GM13976 (cell line): ENCODE measurements at regions not wholly inside any gene's neighbourhood (a gene's known extent, or its start where the extent isn't known, plus 50 kb on each side); places are given as distances from the start of the nearest gene placed in this dataset.

Experiments used
- DNase-seq: peaks from one replicate; pipeline ENCODE4 v3.0.0; 2012; ENCODE audit warnings: low spot score
- CTCF ChIP-seq: IDR thresholded peaks from 2 replicates; pipeline ENCODE4 v1.5.1; 2012; ENCODE audit warnings: borderline replicate concordance, mild to moderate bottlenecking; ENCODE audit not compliant: insufficient read depth; ENCODE audit errors: extremely low read depth, missing control alignments, control extremely low read depth
- in situ Hi-C: fragments of 300-500 bp; cut with MboI; formaldehyde crosslinking; loops from one replicate; pipeline ENCODE4 v1.12.0; 2022; ENCODE audit warnings: low sequenced_read_pairs, mixed read lengths, inconsistent platforms; ENCODE audit not compliant: unreplicated experiment

GRCh38 chr4:177667687-177668086 lies 225.4 kb upstream of the AGA start:
- in situ Hi-C loops, result no loop called here
- peak; percentile 37 for TF ChIP-seq CTCF
- DNase-seq, result no peak

- TF ChIP-seq CTCF, result no peak
- in situ Hi-C loops, result no loop called here
- DNase-seq, result no peak
Observed at GRCh38 chr4:177671387-177671786, 229.2 kb upstream of the AGA start.

- in situ Hi-C loops, result no loop called here
Observed at GRCh38 chr4:177671845-177672244, 229.6 kb upstream of the AGA start.

GRCh38 chr4:177673985-177674489 lies 231.8 kb upstream of the AGA start:
- no peak for TF ChIP-seq CTCF
- DNase-seq, result no peak
- in situ Hi-C loops, result no loop called here

More at GRCh38 chr4:177671845-177672244, 229.6 kb upstream of the AGA start:
- no peak for DNase-seq
- TF ChIP-seq CTCF, result no peak

- TF ChIP-seq CTCF, result no peak
- in situ Hi-C loops, result no loop called here
- DNase-seq, result no peak
Observed at GRCh38 chr4:177680308-177680707, 238.1 kb upstream of the AGA start.

- TF ChIP-seq CTCF, result no peak
- no peak for DNase-seq
- in situ Hi-C loops, result no loop called here
Observed at GRCh38 chr4:177681902-177682301, 239.7 kb upstream of the AGA start.

GRCh38 chr4:177687117-177687516 lies 244.9 kb upstream of the AGA start:
- no peak for DNase-seq
- in situ Hi-C loops, result no loop called here
- no peak for TF ChIP-seq CTCF
